Mesendoderm (in vitro differentiated cells): ENCODE measurements at regions not wholly inside any gene's neighbourhood (a gene's known extent, or its start where the extent isn't known, plus 50 kb on each side); places are given as distances from the start of the nearest gene placed in this dataset.

Experiments
- DNase-seq: peaks from one replicate; pipeline ENCODE4 v3.0.0; 2013
- H2AK5ac ChIP-seq: 2 replicates; pipeline ENCODE4 v1.6.1; 2013; ENCODE audit warnings: low read length, inconsistent platforms
- H2BK120ac ChIP-seq: 2 replicates; pipeline ENCODE4 v1.6.1; 2013; ENCODE audit warnings: low read depth, mild to moderate bottlenecking, low read length, moderate library complexity, mixed read lengths
- H2BK15ac ChIP-seq: replicated peaks from 2 replicates; pipeline ENCODE4 v1.6.1; 2013; ENCODE audit warnings: low read depth, mild to moderate bottlenecking, moderate library complexity
- H2BK5ac ChIP-seq: 2 replicates; pipeline ENCODE4 v1.6.1; 2013; ENCODE audit warnings: low read length, inconsistent platforms
- H3K18ac ChIP-seq: 2 replicates; pipeline ENCODE4 v1.6.1; 2013; ENCODE audit warnings: mild to moderate bottlenecking, low read length, mixed read lengths
- H3K23ac ChIP-seq: one replicate; pipeline ENCODE4 v1.6.1; 2013; ENCODE audit warnings: low read length
- H3K27ac ChIP-seq: 2 replicates; pipeline ENCODE4 v1.5.1; 2013; ENCODE audit warnings: low read depth, mild to moderate bottlenecking, inconsistent platforms, low read length, moderate library complexity
- H3K27me3 ChIP-seq: 2 replicates; pipeline ENCODE4 v1.6.1; 2013; ENCODE audit warnings: low read length, control low read depth, mild to moderate bottlenecking, inconsistent platforms; ENCODE audit not compliant: insufficient read depth, poor library complexity
- H3K36me3 ChIP-seq: 2 replicates; pipeline ENCODE4 v1.6.1; 2013; ENCODE audit warnings: low read length, inconsistent platforms; ENCODE audit not compliant: control insufficient read depth, insufficient read depth
- H3K4ac ChIP-seq: one replicate; pipeline ENCODE4 v1.6.1; 2013; ENCODE audit warnings: low read depth, mild to moderate bottlenecking, low read length, moderate library complexity
- H3K4me1 ChIP-seq: 2 replicates; pipeline ENCODE4 v1.6.1; 2013; ENCODE audit warnings: low read depth, low read length, inconsistent platforms; ENCODE audit not compliant: control insufficient read depth
- H3K4me2 ChIP-seq: 2 replicates; pipeline ENCODE4 v1.6.1; 2013; ENCODE audit warnings: low read length
- H3K4me3 ChIP-seq: 2 replicates; pipeline ENCODE4 v1.5.1; 2013; ENCODE audit warnings: mild to moderate bottlenecking, low read length
- H3K56ac ChIP-seq: one replicate; pipeline ENCODE4 v1.6.1; 2013; ENCODE audit warnings: low read length
- H3K79me1 ChIP-seq: 2 replicates; pipeline ENCODE4 v1.6.1; 2013; ENCODE audit warnings: low read length, inconsistent platforms
- H3K79me2 ChIP-seq: 2 replicates; pipeline ENCODE4 v1.6.1; 2013; ENCODE audit warnings: mild to moderate bottlenecking, low read length; ENCODE audit not compliant: control insufficient read depth, insufficient read depth
- H3K9ac ChIP-seq: 2 replicates; pipeline ENCODE4 v1.6.1; 2013; ENCODE audit warnings: low read length, inconsistent platforms
- H4K5ac ChIP-seq: one replicate; pipeline ENCODE4 v1.6.1; 2013; ENCODE audit warnings: low read length
- H4K8ac ChIP-seq: one replicate; pipeline ENCODE4 v1.6.1; 2013; ENCODE audit warnings: low read depth, mild to moderate bottlenecking, control low read depth, low read length, moderate library complexity
- WGBS: extraction: QIAGEN DNeasy Blood & Tissue Kit; methylation state at CpG from one replicate; pipeline ENCODE4 v1.1.7; 2013; ENCODE audit warnings: low lambda C conversion rate, missing lambda C conversion rate; ENCODE audit not compliant: insufficient coverage; ENCODE audit errors: extremely low coverage; 5-methylcytosine and 5-hydroxymethylcytosine counted together

DNA sequence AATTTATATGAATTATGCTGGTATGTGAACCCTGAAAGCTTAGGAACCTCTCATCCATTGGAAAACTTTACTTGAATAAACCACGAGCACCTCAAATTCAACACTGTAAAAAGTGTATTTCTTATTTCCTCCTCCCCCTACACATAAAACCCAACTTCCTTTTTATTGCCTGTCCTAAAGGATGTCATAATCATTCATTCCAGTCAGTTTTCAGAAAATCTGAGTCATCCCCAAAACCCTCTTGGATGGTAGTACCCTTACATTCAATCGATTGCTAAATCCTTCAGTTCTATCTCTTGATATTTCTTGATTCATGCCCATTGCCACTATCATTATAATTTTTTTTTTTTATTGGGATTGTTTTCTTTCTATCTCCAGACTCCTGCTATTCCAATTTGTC lies 91.1 kb upstream of the ATP8A1 start:
- Histone ChIP-seq H3K27me3 (no peaks in the 10 kb centered on the region), H3K23ac (no peak overlapping the region), H3K27ac (no peak overlapping the region), H3K79me1 (no peaks in the 10 kb centered on the region), H2BK5ac (no peak overlapping the region), H2AK5ac (no peak overlapping the region), H3K4ac (no peak overlapping the region), H3K18ac (no peak overlapping the region), H3K4me3 (no peak overlapping the region), H3K36me3 (no peaks in the 10 kb centered on the region), H3K4me2 (no peak overlapping the region), H3K9ac (no peak overlapping the region), H2BK15ac (no peak overlapping the region), H4K8ac (no peak overlapping the region), H3K79me2 (no peaks in the 10 kb centered on the region), H3K4me1 (no peaks in the 10 kb centered on the region), H2BK120ac (no peak overlapping the region), H4K5ac (no peak overlapping the region), H3K56ac (no peak overlapping the region)
- WGBS: no CpG with 5 or more reads among the region's 2 CpGs
- DNase-seq: no peak

DNA sequence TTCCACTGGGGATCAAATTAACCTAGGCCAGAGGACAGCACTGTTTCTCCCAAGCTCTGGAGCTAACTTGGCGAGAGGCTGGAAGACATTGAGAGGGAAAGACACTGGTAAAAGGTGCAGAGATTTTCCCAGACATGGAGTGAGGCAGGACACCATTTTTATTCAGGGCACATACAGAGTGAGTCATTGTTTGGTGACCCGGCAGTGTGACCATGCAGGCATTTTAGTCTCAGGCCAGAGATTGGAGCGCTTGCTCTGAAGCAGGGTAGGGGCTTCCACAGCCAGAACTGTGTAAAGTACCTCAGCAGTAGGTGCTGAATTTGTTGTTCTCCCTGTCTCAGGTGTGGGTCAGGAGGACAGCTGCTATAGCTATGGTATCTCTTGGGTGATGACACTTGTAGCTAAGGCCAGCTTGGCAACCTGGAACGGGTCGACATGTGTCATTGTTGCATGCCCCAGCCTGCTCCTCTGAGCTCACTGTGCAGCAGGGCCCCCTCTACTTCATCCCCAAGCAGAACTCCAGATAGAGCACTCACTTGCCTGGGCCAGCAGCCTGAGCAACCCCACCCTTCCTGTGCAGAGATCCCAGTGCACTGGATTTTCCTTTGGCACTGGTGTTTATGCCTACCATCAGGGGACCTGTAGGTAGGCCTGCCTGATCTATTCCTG lies 79.8 kb upstream of the ATP8A1 start:
- Histone ChIP-seq H4K8ac (no peak overlapping the region), H2BK120ac (no peak overlapping the region), H3K79me1 (no peaks in the 10 kb centered on the region), H3K18ac (no peak overlapping the region), H3K4ac (no peak overlapping the region), H2AK5ac (no peak overlapping the region), H3K36me3 (no peaks in the 10 kb centered on the region), H3K79me2 (no peaks in the 10 kb centered on the region), H3K4me3 (no peak overlapping the region), H3K9ac (no peak overlapping the region), H3K4me2 (no peak overlapping the region), H3K27ac (no peak overlapping the region), H2BK5ac (no peak overlapping the region), H3K56ac (no peak overlapping the region), H3K27me3 (no peaks in the 10 kb centered on the region), H4K5ac (no peak overlapping the region), H2BK15ac (no peak overlapping the region), H3K23ac (no peak overlapping the region), H3K4me1 (no peaks in the 10 kb centered on the region)
- DNase-seq: no peak
- no CpG with 5 or more reads among the region's 5 CpGs for WGBS

DNA sequence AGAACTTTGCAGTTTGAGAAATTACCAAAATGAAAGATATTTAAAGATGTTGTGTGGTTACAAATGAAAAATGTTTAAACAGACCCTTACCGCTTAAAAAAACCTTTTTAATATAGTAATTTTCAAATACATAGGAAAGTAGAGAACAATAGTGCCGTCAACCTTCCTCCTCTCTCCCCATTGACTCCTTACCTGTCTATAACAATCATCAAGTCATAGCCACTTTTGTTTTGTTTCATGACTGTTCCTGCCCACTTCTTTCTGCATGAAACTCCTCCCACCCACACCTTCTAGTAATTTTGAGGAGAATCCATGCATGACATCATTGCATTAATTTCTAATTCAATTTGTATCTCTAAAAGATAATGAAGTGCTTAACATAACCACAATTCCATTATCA lies 76.5 kb upstream of the ATP8A1 start:
- H3K27me3 ChIP-seq: no peaks in the 10 kb centered on the region
- no peak overlapping the region for H3K4me3 ChIP-seq
- H2BK5ac ChIP-seq: no peak overlapping the region
- WGBS: no CpG with 5 or more reads among the region's 2 CpGs
- H2BK15ac ChIP-seq: no peak overlapping the region
- H3K79me1 ChIP-seq: no peaks in the 10 kb centered on the region
- no peak overlapping the region for H3K4ac ChIP-seq
- no peaks in the 10 kb centered on the region for H3K36me3 ChIP-seq
- H3K18ac ChIP-seq: no peak overlapping the region
- H3K9ac ChIP-seq: no peak overlapping the region
- no peak overlapping the region for H2AK5ac ChIP-seq
- no peaks in the 10 kb centered on the region for H3K4me1 ChIP-seq
- no peaks in the 10 kb centered on the region for H3K79me2 ChIP-seq
- H4K8ac ChIP-seq: no peak overlapping the region
- H4K5ac ChIP-seq: no peak overlapping the region
- DNase-seq: no peak
- H3K27ac ChIP-seq: no peak overlapping the region
- H3K23ac ChIP-seq: no peak overlapping the region
- no peak overlapping the region for H2BK120ac ChIP-seq
- no peak overlapping the region for H3K4me2 ChIP-seq
- H3K56ac ChIP-seq: no peak overlapping the region

DNA sequence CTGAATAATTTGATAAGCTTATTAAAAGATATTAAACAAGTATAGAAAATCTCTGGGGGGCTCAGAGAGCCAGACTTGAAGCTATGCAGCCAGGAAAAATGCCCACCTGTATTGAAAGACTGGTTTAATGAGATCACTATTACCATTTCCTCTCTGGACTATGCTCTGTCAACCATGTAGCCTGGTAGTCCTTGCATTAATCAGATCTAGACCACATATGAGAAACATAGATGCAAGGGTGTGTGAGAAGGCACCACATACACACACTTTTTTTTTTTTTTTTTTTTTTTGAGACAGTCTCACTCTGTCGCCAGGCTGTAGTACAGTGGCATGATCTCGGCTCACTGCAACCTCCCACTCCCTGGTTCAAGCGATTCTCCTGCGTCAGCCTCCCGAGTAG lies 75.9 kb upstream of the ATP8A1 start:
- no peaks in the 10 kb centered on the region for H3K79me1 ChIP-seq
- no peaks in the 10 kb centered on the region for H3K4me1 ChIP-seq
- no peak overlapping the region for H2BK15ac ChIP-seq
- no peak overlapping the region for H3K27ac ChIP-seq
- DNase-seq: no peak
- H4K5ac ChIP-seq: no peak overlapping the region
- no peak overlapping the region for H3K4ac ChIP-seq
- no peaks in the 10 kb centered on the region for H3K27me3 ChIP-seq
- no peak overlapping the region for H3K9ac ChIP-seq
- no peaks in the 10 kb centered on the region for H3K36me3 ChIP-seq
- no peak overlapping the region for H3K56ac ChIP-seq
- H3K79me2 ChIP-seq: no peaks in the 10 kb centered on the region
- H4K8ac ChIP-seq: no peak overlapping the region
- no peak overlapping the region for H2BK5ac ChIP-seq
- no peak overlapping the region for H3K4me3 ChIP-seq
- no peak overlapping the region for H3K18ac ChIP-seq
- no peak overlapping the region for H2BK120ac ChIP-seq
- no peak overlapping the region for H2AK5ac ChIP-seq
- no CpG with 5 or more reads among the region's 5 CpGs for WGBS
- H3K23ac ChIP-seq: no peak overlapping the region
- no peak overlapping the region for H3K4me2 ChIP-seq

DNA sequence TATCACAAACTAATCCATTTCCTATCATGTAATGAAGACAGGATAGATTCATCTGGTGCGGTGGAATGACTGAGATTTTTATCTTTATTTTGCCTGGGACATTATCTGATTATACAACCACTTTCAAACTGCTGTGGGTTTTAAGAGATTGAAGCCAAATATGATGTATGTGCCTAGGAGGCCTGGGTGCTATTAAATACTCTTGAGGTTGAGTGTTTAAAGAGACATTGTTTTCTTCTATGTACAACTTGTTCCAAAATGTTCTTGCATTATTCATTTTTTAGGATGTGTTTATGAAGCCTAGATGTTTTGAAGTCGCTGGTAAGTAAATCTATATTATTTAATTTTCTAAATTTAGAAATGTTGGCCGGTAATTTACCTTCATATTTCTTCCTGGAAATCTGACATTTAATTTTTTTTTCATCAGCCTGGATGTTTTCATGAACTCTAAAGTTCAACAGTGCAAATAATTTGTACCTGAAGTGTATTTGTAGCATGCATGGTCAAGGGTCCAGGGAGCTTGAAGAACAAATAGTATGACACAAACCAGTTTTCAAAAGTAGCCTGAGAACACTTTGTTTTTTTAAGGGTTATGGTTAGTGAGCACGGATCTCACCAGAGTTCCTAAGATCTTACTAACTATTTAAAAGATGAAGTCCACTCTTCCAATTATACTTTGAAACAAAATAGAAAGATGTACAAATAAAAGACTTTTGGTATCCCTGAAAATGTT lies 72.8 kb upstream of the ATP8A1 start:
- Histone ChIP-seq H2BK5ac (no peak overlapping the region), H3K4ac (no peak overlapping the region), H4K5ac (no peak overlapping the region), H3K9ac (no peak overlapping the region), H3K4me3 (no peak overlapping the region), H3K4me2 (no peak overlapping the region), H2AK5ac (no peak overlapping the region), H3K56ac (no peak overlapping the region), H3K18ac (no peak overlapping the region), H3K23ac (no peak overlapping the region), H3K4me1 (no peaks in the 10 kb centered on the region), H4K8ac (no peak overlapping the region), H3K27ac (no peak overlapping the region), H3K36me3 (no peaks in the 10 kb centered on the region), H2BK15ac (no peak overlapping the region), H2BK120ac (no peak overlapping the region), H3K79me1 (no peaks in the 10 kb centered on the region), H3K27me3 (no peaks in the 10 kb centered on the region), H3K79me2 (no peaks in the 10 kb centered on the region)
- WGBS: no CpG with 5 or more reads among the region's 4 CpGs
- DNase-seq: no peak

DNA sequence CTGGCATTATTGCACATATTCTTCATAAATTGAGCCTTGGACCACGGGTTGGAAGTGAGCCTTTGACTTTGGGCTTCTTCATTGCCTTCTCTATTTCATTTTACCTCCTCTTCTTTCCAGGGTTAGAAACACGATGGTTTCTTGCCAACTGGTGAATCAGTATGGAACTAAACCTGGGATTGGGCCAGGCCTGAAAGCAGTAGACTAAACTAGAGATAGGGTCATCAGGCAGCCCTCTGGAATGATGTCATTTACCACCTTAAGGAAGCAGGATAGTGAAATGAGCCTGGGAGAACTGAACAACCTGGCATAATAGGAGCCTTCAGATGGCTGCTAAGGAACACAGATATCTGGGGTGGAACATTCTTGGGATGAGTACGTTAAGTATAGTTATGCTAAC lies 67.5 kb upstream of the ATP8A1 start:
- H3K9ac ChIP-seq: no peak overlapping the region
- H2BK5ac ChIP-seq: no peak overlapping the region
- H3K4me2 ChIP-seq: no peak overlapping the region
- H3K79me1 ChIP-seq: no peaks in the 10 kb centered on the region
- H2BK120ac ChIP-seq: no peak overlapping the region
- no peak overlapping the region for H4K8ac ChIP-seq
- no peak overlapping the region for H3K56ac ChIP-seq
- no peaks in the 10 kb centered on the region for H3K36me3 ChIP-seq
- no peak overlapping the region for H3K18ac ChIP-seq
- H3K4me3 ChIP-seq: no peak overlapping the region
- H2BK15ac ChIP-seq: no peak overlapping the region
- no peaks in the 10 kb centered on the region for H3K4me1 ChIP-seq
- H3K27me3 ChIP-seq: no peaks in the 10 kb centered on the region
- no peak overlapping the region for H2AK5ac ChIP-seq
- no peak overlapping the region for H3K4ac ChIP-seq
- no peak overlapping the region for H4K5ac ChIP-seq
- DNase-seq: no peak
- no peak overlapping the region for H3K23ac ChIP-seq
- no peak overlapping the region for H3K27ac ChIP-seq
- no peaks in the 10 kb centered on the region for H3K79me2 ChIP-seq
- WGBS: no CpG with 5 or more reads among the region's 3 CpGs
